NOMO-1 treated with dmso at 0.1 percent for 144 hours (cell line): ENCODE measurements at regions not wholly inside any gene's neighbourhood (a gene's known extent, or its start where the extent isn't known, plus 50 kb on each side); places are given as distances from the start of the nearest gene placed in this dataset.
"Not testable (repeated sequence)": the region's sequence is repeated elsewhere in the genome, so short reads cannot be mapped to it uniquely, and the experiment has no call there.

ENCODE experiments used
- DNase-seq: peaks from one replicate; lab custom pipeline; 2025; ENCODE audit not compliant: unreplicated experiment; lab: John Stamatoyannopoulos, UW

- no peak for DNase-seq
These were observed 1893.9 kb downstream of the PCDH9 start for GRCh38 chr13:65336087-65336749.

DNA sequence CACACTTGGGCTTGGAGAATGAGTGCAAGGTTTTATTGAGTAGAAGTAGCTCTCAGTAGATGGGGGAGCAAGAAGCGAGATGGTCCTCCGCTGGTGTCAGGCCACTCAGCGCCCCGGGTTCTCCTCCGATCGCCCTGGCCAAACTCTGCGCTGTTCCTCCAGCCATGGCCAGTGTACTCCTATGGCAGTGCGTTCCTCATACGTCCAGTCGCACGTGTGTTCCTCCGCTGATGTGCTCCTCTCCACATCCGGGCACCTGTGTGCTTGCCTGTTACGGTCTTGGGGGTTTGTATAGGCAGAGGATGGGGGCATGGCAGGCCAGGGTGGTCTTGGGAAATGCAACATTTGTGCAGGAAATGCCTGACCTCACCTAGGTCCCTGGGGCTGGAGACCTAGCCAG lies 1899.4 kb downstream of the PCDH9 start:
- DNase-seq: no peak

GRCh38 chr13:65330287-65330686 lies 1899.8 kb downstream of the PCDH9 start:
- DNase-seq: no peak

GRCh38 chr13:65323192-65323591 lies 1906.9 kb downstream of the PCDH9 start:
- DNase-seq: not testable (repeated sequence)

- not testable (repeated sequence) for DNase-seq
These were observed 1908.7 kb downstream of the PCDH9 start for GRCh38 chr13:65321423-65321822.

DNA sequence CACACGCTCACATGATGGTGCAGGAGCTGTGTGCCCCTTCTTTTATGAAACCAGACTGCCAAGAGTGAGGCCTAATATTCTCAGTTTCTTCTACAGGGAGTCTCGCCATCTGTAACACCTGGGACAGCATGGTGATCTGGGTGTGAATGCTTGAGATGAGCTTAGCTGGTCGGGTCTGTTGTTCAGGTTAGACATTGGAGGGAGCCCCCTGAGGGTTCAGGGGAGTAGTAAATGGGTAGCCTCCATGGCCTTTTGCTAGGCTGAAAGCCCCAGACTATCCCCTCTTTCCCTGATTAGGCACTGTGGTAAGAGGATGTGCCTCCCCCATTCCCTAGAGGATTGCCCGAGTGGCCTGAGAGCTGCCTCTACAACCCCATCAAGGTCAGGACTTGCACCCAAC lies 1916.1 kb downstream of the PCDH9 start:
- DNase-seq: no peak

DNA sequence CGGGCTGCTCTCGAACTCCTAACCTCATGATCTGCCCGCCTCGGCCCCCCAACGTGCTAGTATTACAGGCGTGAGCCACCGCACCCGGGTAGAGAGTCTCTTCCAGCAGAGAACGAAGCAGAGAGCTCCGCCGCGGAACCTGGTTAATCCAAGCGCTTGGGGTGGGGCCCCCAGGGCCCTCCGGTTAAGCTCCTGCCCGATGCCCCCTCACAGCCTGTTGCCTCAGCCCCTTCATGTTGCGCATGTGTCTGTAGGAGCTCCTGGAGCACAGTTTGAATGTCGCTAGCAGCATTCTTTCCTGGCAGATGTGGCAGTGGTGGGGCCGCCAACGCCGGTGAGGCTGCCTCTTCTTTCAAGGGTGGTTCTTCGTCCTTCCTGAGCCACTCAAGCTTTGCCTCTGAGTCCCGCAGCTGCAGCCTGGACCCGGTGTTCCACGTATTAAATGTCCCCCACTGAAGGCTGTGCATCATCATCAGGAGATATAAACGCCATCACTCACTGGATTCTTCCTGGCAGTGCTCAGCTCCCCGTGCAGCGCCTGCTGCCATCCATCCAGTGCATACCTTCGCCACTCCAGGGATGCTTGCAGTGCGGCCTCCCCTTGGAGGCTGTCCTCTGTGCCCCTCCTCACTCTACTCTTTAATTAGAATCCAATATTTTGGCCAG lies 1919.3 kb downstream of the PCDH9 start:
- no peak for DNase-seq

GRCh38 chr13:65309906-65310305 lies 1920.2 kb downstream of the PCDH9 start:
- no peak for DNase-seq

DNA sequence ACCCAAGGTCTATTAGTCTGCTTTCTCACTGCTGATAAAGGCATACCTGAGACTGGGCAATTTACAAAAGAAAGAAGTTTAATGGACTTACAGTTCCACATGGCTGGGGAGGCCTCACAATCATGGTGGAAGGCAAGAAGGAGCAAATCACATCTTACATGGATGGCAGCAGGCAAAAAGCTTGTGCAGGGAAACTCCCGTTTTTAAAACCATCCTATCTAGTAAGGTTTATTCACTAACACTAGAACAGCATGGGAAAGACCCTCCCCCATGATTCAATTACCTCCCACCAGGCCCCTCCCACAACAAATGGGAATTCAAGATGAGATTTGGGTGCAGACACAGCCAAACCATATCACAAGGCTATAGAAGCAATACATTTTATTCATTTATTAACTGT lies 1921.4 kb downstream of the PCDH9 start:
- not testable (repeated sequence) for DNase-seq

- no peak for DNase-seq
These were observed 1923.1 kb downstream of the PCDH9 start for GRCh38 chr13:65307056-65307455.

- no peak for DNase-seq
These were observed 1927.4 kb downstream of the PCDH9 start for GRCh38 chr13:65302691-65303090.

- no peak for DNase-seq
These were observed 1928.6 kb downstream of the PCDH9 start for GRCh38 chr13:65301506-65301905.

DNA sequence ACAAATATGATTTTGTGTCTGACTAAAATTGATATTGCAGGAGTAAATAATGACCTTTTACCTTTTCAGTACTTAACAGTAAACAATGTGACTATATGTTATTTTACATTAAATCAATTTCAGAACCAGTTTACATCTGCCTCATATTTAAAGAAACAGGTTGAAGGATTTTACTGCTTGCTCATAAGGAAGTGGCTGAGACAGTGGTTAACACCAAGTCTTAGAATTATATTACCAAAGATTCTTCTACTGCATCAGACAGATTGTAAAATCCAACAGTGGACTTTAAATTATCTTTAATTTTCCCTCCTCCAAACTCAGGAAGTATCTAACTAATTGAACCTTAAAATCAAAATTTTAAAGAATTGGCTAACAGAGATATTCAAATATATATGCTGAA lies 1929.9 kb downstream of the PCDH9 start:
- DNase-seq: no peak

GRCh38 chr13:65293530-65294198 lies 1936.5 kb downstream of the PCDH9 start:
- no peak for DNase-seq

- DNase-seq: no peak
These were observed 1937.6 kb downstream of the PCDH9 start for GRCh38 chr13:65292488-65292901.

GRCh38 chr13:65287405-65287804 lies 1942.7 kb downstream of the PCDH9 start:
- no peak for DNase-seq

DNA sequence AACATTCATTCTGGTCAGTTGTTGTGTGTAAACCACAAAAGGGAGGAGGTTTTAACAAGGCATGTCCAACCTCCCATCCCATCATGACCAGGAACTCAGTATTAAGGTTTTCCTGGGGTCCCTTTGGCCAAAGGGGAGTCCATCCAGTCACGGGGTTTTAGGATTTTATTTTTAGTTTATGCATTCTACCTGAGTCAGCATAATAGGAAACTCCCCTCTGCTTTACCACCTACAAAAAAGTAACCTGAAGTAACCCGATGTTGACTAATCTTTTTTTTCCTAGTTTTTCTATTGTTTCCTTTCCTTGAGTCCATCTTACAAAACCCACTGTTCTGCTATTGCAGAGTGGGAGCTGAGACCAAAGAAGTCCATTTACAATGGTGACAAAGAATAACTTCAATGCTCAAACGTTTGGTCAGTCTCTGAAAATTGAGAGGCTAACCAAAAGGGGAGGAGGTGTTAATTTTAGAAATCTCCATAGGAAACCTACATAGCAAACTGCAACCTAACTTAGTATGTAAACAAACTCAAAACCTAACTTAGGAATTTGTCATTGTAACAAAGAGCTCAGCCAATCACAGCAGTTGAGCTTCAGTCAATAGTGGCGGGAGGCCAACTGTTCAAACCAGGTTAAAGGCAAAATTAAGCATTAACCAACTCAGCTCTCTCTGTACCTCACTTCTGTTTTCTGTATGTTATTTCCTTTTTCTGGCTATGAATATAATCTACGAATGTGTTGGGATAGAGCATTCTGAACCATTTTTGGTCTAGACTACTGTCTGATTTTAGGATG lies 1954.1 kb downstream of the PCDH9 start:
- no peak for DNase-seq

GRCh38 chr13:65275108-65275507 lies 1955.0 kb downstream of the PCDH9 start:
- DNase-seq: no peak

DNA sequence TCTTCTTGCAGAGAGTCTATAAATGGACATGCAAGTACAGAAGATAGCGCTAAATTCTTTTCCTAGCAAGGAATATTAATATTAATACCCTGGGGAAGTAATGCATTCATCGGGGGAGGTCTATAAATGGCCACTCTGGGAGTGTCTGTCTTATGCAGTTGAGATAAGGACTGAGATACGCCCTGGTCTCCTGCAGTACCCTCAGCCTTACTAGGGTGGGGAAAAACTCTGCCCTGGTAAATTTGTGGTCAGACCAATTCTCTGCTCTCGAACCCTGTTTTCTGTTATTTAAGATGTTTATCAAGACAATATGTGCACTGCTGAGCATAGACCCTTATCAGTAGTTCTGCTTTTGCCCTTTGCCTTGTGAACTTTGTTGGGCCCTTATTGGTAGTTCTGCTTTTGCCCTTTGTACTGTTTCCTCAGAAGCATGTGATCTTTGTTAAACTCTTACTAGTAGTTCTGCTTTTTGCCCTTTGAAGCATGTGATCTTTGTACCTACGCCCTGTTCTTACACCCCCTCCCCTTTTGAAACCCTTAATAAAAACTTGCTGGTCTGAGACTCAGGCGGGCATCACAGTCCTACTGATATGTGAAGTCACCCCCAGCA lies 1956.2 kb downstream of the PCDH9 start:
- DNase-seq: not testable (repeated sequence)

GRCh38 chr13:65268009-65268408 lies 1962.1 kb downstream of the PCDH9 start:
- no peak for DNase-seq

- no peak for DNase-seq
These were observed 1964.1 kb downstream of the PCDH9 start for GRCh38 chr13:65265988-65266387.
